ENCODE measurements at regions not wholly inside any gene's neighbourhood (a gene's known extent, or its start where the extent isn't known, plus 50 kb on each side); places are given as distances from the start of the nearest gene placed in this dataset.

DNA sequence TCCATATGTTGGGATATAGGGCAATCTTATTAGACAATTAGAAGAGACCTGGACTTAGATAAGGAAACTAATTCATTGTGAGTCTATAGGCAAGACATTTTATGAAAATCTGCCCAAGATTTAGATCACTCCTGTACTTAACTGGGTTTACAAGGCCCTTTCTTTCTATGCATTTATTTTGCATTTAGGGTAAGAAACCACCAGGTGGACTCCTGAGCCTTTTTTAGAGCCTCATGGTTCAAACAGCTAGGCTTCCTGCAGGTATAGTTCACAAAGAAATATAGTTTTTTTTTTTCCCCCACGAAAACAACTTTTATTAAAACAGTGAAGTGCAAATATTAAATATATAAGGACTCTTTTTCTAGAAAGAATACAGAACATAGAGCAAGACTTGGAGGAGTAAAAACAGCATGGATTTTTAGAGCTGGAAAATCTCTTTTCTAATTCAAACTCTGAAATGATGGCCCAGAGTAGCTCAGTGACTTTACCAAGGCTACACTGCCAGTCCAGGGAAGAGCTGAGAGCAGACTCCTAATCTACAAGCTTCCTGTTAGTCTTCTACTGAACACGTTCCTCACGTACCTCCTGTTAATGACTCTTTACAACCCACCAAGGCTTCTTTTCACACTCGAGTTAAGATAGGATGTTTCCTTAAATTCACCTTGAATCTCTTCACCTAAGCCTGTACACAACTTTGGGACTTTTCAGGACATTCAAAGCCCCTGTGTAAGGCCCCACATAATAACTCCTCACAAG is 400.9 kb upstream of the ATP11B start:
- TF ChIP-seq, protein P1, sequence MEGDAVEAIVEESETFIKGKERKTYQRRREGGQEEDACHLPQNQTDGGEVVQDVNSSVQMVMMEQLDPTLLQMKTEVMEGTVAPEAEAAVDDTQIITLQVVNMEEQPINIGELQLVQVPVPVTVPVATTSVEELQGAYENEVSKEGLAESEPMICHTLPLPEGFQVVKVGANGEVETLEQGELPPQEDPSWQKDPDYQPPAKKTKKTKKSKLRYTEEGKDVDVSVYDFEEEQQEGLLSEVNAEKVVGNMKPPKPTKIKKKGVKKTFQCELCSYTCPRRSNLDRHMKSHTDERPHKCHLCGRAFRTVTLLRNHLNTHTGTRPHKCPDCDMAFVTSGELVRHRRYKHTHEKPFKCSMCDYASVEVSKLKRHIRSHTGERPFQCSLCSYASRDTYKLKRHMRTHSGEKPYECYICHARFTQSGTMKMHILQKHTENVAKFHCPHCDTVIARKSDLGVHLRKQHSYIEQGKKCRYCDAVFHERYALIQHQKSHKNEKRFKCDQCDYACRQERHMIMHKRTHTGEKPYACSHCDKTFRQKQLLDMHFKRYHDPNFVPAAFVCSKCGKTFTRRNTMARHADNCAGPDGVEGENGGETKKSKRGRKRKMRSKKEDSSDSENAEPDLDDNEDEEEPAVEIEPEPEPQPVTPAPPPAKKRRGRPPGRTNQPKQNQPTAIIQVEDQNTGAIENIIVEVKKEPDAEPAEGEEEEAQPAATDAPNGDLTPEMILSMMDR (conservative IDR thresholded peaks at IDR 0.05; ENCODE audit: low read depth, low read length): no peak
- TF ChIP-seq POLR2A (IDR thresholded peaks at IDR 0.05; ENCODE audit: low read depth, low read length): no peak
